ENCODE measurements at regions not wholly inside any gene's neighbourhood (a gene's known extent, or its start where the extent isn't known, plus 50 kb on each side); places are given as distances from the start of the nearest gene placed in this dataset.
"Not testable (repeated sequence)": the region's sequence is repeated elsewhere in the genome, so short reads cannot be mapped to it uniquely, and the experiment has no call there.

DNA sequence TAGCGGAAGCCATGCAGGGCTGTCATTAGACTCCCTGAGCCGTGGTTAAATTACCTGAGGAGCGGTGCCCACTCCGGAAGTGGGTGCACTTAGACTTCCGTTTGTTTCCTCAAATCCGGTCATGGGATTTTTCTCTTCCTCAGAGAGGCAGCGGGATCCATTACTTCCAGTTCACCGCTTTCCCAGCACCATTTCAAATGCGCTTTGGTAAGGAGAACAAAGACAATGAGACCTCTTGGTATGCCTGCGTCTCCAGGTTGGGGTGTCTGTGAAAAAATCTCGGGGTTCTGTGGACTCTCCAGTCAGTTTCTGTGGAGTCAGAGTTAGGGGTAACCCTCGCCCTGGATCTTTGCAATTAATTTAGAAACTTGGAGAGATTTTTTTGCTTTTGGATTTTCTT, 132.3 kb upstream of the PTPRG start:
- H3K27ac ChIP-seq (ENCODE audit: extremely low read depth, low read depth, low read length): no peak overlapping the region
- H3K4me1 ChIP-seq (ENCODE audit: control insufficient read depth, insufficient read depth, low read length): no peaks in the 10 kb centered on the region
- ChIA-PET CTCF (no interaction called here), POLR2A (no interaction called here)
- H3K4me3 ChIP-seq (ENCODE audit: low read depth, low read length): no peak overlapping the region
- no peaks in the 10 kb centered on the region for H3K36me3 ChIP-seq (ENCODE audit: control insufficient read depth in 2 of 2, insufficient read depth in 1 of 2, low read length in 2 of 2)
- TF ChIP-seq BCL11A (tag by site-specific recombination; IDR thresholded peaks at IDR 0.05; ENCODE audit: low read depth) (no peak), ZNF571 (tag by site-specific recombination; IDR thresholded peaks at IDR 0.05) (no peak), ZNF202 (tag by site-specific recombination; IDR thresholded peaks at IDR 0.05; ENCODE audit: borderline replicate concordance) (no peak), ZNF138 (tag by site-specific recombination; IDR thresholded peaks at IDR 0.05; ENCODE audit: borderline replicate concordance) (no peak), ZSCAN18 (tag by site-specific recombination; IDR thresholded peaks at IDR 0.05) (no peak), ZBTB48 (tag by site-specific recombination; IDR thresholded peaks at IDR 0.05) (no peak), ZNF645 (tag by site-specific recombination; IDR thresholded peaks at IDR 0.05) (no peak), ZNF350 (tag by site-specific recombination; IDR thresholded peaks at IDR 0.05) (no peak), ZNF280D (tag by site-specific recombination; IDR thresholded peaks at IDR 0.05) (no peak), ZNF112 (tag by site-specific recombination; IDR thresholded peaks at IDR 0.05) (no peak), ZNF514 (tag by site-specific recombination; IDR thresholded peaks at IDR 0.05) (no peak), GLI2 (tag by site-specific recombination; IDR thresholded peaks at IDR 0.05; ENCODE audit: borderline replicate concordance, low read depth) (no peak)
- TF ChIP-seq, protein P1, sequence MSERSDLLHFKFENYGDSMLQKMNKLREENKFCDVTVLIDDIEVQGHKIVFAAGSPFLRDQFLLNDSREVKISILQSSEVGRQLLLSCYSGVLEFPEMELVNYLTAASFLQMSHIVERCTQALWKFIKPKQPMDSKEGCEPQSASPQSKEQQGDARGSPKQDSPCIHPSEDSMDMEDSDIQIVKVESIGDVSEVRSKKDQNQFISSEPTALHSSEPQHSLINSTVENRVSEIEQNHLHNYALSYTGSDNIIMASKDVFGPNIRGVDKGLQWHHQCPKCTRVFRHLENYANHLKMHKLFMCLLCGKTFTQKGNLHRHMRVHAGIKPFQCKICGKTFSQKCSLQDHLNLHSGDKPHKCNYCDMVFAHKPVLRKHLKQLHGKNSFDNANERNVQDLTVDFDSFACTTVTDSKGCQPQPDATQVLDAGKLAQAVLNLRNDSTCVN (tag by site-specific recombination; optimal IDR thresholded peaks at IDR 0.05): no peak
- TF ChIP-seq, protein P2, sequence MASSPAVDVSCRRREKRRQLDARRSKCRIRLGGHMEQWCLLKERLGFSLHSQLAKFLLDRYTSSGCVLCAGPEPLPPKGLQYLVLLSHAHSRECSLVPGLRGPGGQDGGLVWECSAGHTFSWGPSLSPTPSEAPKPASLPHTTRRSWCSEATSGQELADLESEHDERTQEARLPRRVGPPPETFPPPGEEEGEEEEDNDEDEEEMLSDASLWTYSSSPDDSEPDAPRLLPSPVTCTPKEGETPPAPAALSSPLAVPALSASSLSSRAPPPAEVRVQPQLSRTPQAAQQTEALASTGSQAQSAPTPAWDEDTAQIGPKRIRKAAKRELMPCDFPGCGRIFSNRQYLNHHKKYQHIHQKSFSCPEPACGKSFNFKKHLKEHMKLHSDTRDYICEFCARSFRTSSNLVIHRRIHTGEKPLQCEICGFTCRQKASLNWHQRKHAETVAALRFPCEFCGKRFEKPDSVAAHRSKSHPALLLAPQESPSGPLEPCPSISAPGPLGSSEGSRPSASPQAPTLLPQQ (tag by site-specific recombination; IDR thresholded peaks at IDR 0.05): no peak
- H3K9me3 ChIP-seq (ENCODE audit: control insufficient read depth, insufficient read depth, low read depth, low read length): no peaks in the 10 kb centered on the region

DNA sequence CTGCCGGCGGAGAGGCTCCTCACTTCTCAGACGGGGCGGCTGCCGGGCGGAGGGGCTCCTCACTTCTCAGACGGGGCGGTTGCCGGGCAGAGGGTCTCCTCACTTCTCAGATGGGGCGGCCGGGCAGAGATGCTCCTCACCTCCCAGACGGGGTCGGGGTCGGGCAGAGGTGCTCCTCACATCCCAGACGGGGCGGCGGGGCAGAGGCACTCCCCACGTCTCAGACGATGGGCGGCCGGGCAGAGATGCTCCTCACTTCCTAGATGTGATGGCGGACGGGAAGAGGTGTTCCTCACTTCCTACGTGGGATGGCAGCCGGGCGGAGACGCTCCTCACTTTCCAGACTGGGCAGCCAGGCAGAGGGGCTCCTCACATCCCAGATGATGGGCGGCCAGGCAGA, 126.5 kb upstream of the PTPRG start:
- H3K4me1 ChIP-seq (ENCODE audit: control insufficient read depth, insufficient read depth, low read length); POLR2A ChIA-PET: not testable (repeated sequence)

GRCh38 chr3:61435361-61435760, 126.0 kb upstream of the PTPRG start:
- H3K27ac ChIP-seq (ENCODE audit: extremely low read depth, low read depth, low read length); H3K4me3 ChIP-seq (ENCODE audit: low read depth, low read length); H3K36me3 ChIP-seq (ENCODE audit: control insufficient read depth in 2 of 2, insufficient read depth in 1 of 2, low read length in 2 of 2); H3K9me3 ChIP-seq (ENCODE audit: control insufficient read depth, insufficient read depth, low read depth, low read length); POLR2A ChIA-PET; H3K4me1 ChIP-seq (ENCODE audit: control insufficient read depth, insufficient read depth, low read length); CTCF ChIA-PET: not testable (repeated sequence)

More for the DNA sequence above, 126.5 kb upstream of the PTPRG start:
- CTCF ChIA-PET; H3K36me3 ChIP-seq (ENCODE audit: control insufficient read depth in 2 of 2, insufficient read depth in 1 of 2, low read length in 2 of 2); H3K9me3 ChIP-seq (ENCODE audit: control insufficient read depth, insufficient read depth, low read depth, low read length); H3K27ac ChIP-seq (ENCODE audit: extremely low read depth, low read depth, low read length); H3K4me3 ChIP-seq (ENCODE audit: low read depth, low read length): not testable (repeated sequence)

Measured in HEK293 (cell line).